GM12891 (cell line): ENCODE measurements at regions not wholly inside any gene's neighbourhood (a gene's known extent, or its start where the extent isn't known, plus 50 kb on each side); places are given as distances from the start of the nearest gene placed in this dataset.

ENCODE experiments used
- POLR2A ChIP-seq: IDR thresholded peaks from 2 replicates; pipeline ENCODE4 v1.6.1; 2011; ENCODE audit warnings: low read depth, low read length, control low read depth
- POLR2AphosphoS5 ChIP-seq: IDR thresholded peaks from 2 replicates; pipeline ENCODE4 v1.6.1; 2011; ENCODE audit warnings: low read depth, low read length, control low read depth
- TAF1 ChIP-seq: IDR thresholded peaks from 2 replicates; pipeline ENCODE4 v1.6.1; 2011; ENCODE audit warnings: low read depth, low read length, control low read depth

DNA sequence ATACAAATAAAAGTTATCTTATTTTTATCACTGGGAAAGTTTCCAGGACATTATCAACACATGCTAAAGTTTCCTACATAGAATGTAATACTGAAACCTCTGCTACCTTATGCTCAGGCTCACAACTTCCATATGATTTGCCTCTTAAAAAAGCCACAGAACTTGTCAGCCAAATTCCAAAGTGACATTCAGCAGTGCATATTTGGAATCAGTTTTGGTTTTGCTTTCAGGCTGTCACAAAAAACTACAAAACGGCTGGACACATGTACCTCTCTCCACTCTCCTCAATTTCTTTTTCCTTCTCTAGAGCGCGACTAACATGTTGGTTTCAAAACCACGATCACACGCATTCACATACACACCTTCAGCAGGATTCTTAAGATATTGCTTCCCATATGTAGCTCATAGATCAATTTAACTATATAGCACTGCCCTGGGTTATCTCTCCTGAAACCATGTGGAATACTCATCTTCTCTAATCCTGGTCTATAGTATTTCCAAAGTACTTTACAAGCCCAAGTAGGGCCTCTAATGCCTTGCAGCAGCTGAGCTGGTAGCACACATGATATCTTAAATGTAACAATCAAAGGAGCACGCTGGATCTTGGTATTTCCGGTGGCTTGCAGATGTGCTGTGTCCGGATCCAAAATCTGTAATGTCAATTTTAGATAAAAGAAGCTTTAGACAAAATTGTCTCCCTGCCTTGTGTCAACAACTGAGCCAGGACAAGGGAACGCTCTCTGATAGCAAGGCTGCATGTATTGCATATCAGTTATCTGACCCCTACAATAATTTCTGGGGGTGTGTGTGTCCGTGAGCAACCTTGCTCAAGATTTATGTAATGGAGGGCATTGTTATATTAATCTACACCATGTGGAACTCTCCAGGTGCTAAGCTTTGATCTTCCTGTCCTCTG is 203.2 kb downstream of the DMRT2 start:
- no peak for TF ChIP-seq POLR2AphosphoS5
- no peak for TF ChIP-seq POLR2A
- no peak for TF ChIP-seq TAF1
